HG03060 (cell line): ENCODE measurements at regions not wholly inside any gene's neighbourhood (a gene's known extent, or its start where the extent isn't known, plus 50 kb on each side); places are given as distances from the start of the nearest gene placed in this dataset.

Source experiments
- ATAC-seq: cut with Tn5 transposase; IDR thresholded peaks from one replicate; pipeline ENCODE4 v1.9.1; 2021; ENCODE audit warnings: low read depth, moderate number of reproducible peaks; ENCODE audit not compliant: unreplicated experiment

DNA sequence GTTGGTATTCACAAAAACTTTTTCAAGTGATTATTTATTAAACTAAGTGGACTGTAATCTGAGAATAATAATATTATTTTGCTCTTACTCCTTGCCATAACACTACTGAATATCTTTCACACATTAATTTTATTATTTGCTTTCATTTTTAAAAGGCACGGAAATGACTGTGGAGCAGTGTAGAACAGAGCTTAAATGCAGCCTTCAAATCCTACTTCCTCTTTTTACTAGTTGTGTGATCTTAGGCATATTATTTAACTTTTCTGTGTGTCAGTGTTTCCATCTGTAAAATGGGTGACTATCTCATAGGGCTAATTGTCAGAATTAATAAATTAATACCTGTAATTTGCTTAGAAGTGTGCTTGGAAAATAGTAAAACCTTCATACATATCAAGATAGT is 55.5 kb upstream of the SLC8A1 start:
- peak; percentile 67 for ATAC-seq

DNA sequence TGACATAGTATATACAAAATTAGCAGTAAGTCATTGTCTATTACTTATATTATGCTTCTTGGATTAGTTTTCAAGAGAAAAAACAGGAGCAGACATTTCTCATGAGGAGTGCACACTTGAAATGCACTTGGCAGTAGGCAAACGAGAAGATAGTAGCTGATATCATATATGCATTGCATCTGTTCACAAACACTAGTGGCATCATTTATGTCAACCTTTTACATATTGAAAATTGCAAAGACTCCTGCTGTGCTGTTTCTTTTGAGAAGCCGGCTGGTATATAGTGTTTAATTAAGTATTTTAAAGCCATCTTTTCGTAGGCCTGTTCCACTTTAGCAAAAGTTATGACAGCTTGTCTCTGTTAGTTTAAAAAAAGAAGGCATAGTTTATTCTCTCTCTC is 58.4 kb upstream of the SLC8A1 start:
- no peak for ATAC-seq

DNA sequence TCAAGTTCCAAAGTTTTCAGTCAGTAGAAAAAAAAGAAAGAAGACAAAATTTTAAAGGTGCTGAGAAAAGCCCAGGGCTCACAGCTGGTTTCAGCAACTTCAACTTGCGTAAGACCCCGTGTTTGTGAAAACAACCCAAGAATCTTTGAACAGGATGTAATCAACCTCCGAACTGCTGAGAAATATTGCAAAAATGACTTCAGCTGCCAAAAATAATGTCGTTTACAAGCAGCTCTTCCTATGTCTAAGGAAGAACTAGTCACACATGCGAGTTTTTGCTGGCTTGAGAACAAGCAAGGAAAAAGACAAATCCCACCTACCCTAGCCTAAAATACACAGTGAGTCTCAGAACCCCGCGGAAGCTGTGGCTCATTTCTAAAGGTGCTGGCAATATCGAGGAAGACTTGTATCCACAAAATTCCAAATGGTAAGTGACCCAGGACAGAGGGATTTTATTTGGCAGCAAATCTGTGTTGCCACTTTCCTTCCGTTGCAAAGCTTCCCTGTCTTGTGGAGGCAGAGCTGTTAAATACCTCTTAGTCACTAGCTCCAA is 59.8 kb upstream of the SLC8A1 start:
- no peak for ATAC-seq

DNA sequence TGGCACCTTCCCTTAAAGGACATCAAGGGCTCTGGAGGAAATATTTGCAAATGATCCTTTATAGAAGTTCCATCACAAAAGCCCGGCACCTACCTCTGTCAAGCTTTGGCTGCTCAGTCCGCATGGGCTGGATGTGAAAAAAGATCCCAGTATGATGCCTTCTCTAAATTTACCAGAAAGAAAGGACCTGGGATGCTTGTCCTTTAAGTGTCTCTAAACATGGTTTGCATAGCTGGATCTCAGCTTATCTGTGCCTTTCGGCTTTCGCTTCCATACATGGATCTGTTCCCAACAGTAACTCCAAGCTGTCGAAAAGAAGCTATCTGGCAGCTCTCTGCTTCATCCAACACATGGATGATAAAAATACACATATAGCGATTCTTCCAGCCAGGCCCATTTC is 60.4 kb upstream of the SLC8A1 start:
- no peak for ATAC-seq

DNA sequence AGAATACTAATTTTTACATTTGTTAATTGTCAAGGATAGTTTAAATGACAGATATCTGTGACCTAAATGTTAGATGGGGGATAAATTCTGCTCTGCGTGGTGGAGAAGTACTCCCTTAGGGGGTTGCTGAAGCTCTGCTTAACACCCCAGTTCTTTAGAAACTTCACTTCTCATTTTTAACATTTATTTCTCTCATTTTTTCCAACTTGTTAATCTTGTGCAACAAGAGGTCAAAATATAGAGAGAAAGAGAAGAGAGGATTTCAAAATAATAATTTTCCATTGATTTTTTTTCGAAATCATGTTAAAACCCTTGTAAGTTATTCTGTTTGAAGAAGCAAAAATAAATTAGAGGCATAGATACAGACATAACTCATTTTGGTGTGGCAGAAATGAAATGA is 61.3 kb upstream of the SLC8A1 start:
- ATAC-seq = no peak

DNA sequence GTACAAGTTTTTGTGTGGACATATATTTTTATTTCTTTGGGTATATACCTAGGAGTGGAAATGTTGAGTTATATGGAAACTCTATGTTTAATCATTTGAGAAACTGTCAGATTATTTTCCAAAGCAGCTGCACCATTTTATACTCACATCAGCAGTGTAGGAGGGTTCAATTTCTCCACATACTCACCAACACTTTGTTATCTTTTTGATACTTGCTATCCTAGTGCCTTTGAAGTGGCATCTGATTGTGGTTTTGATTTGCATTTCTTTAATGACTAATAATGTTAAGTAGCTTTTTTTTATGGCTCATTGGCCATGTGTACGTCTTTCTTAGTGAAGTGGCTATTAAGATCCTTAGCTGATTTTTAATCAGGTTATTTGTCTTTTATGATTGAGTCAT is 64.7 kb upstream of the SLC8A1 start:
- no peak for ATAC-seq

DNA sequence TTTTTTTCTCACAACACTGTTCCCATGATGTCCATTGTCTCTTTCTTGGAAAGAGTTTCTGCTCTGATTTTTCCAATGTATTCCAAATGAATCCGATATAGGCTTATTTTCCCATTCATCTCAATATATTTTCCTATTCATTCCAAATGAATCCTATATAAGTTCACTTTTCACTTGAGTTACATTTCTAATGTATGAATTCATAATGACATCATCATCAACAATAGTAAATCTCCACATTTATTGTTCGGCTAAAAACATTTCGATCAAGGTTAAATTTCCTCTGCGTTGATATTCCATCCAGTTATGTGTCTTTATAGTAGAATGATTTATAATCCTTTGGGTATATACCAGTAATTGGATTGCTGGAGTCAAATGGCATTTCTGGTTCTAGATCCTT is 76.7 kb upstream of the SLC8A1 start:
- no peak for ATAC-seq

DNA sequence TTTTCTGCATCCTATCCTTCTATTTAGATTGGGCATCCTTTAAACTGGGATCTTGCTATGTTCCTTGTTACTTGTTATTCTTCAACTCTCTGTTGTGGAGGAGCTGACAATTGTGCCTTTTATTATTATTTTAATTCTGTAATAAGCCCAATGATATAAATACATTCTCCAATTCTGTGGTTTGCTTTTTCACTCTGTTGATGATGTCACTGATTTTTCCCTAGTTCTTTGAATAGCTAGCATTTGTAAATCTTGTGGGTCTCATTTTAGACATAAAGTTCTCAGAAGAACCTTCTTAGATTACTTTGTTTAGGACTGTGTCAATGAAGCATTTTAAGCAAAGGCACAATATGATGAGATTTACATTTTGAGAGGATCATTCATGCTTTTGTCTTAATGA is 79.5 kb upstream of the SLC8A1 start:
- ATAC-seq = no peak

DNA sequence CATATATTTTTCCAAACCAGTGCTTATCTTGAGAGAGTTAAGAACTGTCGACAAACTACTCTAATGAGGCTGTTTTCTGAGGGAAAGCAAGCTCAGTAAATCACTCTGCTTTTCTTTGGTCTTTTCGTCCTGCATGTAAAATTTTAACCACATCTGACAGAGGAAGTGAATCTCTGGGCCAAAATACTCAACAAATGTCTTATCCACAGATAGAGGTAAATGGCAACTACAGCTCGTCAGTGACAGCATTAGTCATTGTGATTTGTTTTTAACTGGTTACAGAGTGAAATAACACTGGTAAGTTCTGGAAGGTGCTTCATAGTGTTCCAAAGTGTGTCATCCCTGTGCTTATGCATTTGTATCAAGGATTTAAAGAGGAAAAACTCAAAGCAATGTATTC is 82.6 kb upstream of the SLC8A1 start:
- ATAC-seq = no peak

DNA sequence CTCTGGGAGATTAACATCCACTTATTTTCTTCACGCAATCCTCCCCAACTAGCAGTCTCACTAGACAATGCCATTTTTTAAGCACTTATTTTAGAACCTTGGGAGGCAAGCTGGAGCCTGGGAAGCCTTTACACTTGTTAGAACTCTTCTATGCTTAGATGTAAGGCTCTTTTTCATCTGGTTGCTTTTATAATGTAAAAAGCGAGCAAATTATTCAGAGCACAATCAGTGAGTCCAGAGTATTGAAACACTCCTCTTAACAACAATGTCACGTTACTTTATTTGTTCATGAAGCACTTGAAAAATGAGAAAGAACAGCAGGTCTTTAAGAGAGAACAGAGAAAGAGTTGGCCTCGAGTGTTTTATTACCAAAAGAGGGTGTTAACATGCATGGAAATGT is 84.1 kb upstream of the SLC8A1 start:
- no peak for ATAC-seq

DNA sequence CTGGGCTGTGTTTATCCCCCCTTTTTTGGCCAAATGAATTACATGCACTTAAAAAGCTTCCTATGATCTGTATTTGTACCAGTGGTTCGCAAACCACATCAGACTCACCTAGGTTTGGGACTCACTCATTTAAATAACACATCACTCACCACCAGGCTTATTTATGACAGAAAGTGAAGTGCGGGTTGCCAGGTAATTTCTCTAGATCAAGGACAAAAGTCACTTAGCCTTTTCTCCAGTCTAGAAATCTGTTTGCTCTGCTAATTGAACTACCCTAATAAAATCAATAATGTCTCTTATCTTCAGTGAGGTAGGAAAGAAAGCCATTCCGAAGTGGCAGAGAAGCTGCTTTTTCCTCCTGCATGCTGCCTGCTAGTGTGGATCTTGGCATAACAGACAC is 88.1 kb upstream of the SLC8A1 start:
- ATAC-seq = no peak

DNA sequence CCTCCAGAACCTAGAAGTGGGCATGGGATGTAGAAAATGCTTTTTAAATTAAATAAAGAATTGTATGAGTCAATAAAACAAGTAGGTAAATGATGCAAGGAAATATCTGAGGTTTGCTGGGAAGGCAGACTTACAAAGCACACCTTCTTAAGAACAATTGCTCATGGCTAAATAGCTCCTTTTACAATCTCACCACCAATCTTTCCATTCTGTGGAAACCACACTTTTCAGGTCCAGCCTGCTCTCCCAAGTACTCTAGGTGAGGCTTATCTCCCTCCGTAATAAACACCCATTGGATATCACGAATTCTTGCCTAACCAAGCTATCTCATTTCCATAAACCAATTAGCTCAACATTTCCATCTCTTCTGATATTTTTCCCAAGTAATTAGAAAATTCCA is 91.5 kb upstream of the SLC8A1 start:
- no peak for ATAC-seq

DNA sequence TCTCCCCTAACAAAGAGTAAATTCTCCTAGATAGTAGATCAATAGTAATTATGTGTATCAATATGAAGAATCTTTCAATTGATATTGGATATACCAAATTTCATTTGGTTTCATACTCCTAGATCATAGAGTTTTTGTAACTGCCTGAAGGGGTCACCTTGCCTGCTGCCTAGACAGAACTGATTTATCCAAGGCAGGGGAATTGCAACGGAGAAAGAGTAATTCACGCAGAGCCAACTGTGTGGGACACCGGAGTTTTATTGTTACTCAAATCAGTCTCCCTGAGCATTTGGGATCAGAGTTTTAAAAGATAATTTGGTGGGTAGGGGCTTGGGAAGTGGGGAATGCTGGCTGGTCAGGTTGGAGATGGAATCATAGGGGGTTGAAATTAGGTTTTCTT is 92.2 kb upstream of the SLC8A1 start:
- ATAC-seq = no peak

DNA sequence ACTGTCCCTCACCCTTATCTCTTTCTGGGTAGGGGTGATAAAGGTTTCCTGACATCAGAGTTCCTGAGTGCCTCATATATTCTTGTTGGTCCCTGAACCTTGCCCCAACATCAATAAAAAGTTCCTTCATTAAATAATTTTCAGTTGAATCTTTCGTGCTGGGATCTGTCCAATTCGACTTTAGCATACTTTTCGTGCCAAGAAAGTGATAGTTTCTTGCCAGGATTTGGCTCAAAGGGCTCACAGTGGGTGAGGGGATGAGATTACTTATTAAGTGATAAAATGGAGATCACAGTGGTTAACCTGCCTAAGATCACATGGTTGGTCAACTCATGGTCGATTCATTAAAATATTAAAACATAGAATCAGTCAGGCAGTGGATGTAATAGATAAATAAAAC is 93.8 kb upstream of the SLC8A1 start:
- no peak for ATAC-seq

DNA sequence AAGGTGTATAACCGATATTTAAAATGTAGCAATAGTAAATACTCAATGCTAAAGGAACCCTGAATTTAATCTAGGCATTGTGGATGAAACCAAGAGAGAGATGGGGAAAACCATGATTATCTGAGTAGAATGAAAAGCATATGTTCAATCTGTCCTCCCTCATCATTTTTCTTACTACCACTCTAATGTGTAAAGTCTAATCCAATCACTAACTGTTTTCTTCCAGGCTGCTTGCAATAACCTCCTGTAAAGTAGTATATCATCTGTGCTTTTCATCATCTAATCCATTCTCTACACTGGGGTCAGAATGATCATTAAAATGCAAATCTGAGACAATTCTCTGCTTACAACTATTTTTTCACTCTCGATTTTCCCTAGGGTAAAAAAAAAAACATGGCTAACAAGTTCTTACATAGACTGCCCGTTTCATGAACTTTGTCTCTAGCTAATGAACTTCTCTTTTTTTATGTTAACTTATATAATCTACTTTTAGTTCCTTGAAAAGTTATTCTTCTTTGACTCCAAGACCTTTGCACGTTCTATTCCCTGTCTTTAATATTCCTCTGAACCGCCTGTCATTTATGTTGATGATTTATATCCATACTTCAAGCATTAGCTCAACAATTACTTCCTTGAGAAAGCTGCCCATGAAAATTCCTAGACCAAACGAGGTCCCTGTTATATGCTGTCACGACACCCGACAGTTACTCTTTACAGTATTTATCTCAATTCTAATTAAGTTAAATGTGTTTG is 94.7 kb upstream of the SLC8A1 start:
- ATAC-seq = no peak

DNA sequence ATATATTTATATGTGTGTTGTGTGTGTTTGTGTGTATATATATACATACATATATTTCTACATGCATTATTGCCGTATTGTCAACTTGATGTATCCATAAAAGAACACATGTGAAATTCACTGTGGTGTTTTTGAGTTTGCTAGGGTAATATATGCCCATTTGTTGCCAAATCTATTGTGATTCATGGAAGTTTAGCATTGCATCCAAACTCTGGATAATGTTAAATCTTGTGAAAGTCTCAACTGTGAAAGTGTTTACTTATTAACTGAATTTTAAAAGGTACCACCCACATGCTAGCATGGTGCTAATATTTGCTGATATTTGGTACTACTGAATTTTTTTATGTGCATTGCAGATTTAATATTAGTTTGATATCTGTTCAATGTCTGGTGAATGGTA is 96.6 kb upstream of the SLC8A1 start:
- no peak for ATAC-seq

DNA sequence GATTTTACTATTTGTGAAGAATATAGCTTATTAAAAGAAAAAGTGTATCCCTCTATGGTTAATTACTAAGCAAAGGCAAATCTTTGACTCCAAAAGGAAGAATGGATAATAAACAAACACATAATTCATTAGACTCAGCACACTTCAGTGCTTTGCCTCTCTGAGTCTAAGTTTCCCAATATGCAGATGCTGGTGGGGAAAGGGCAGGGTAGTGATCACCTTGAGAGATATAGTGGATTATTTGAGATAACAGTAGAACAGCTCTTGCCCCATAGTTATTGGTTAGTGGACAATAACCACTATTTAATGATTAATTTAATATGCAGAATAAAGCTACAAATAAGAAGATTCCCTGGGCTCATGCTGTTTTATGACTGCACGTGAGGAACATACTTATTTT is 98.2 kb upstream of the SLC8A1 start:
- ATAC-seq = no peak

DNA sequence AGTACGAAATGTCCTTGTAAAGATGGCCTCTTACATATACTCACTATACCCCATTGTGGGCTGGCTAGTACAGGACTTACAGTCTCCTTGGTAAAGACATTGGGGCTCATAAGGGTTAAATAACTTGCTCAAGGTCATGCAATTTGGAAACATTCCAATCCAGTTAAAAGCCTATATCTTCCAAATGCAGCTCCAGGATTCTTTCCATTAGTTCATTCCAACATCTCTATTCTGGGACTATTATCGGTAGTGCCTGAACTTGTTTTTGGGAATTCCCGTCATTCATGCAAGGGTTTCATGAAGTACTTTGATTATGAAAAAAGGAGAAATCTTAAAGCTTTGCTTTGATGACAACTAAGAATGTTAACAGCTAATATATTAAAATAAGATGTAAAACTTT is 99.2 kb upstream of the SLC8A1 start:
- no peak for ATAC-seq

DNA sequence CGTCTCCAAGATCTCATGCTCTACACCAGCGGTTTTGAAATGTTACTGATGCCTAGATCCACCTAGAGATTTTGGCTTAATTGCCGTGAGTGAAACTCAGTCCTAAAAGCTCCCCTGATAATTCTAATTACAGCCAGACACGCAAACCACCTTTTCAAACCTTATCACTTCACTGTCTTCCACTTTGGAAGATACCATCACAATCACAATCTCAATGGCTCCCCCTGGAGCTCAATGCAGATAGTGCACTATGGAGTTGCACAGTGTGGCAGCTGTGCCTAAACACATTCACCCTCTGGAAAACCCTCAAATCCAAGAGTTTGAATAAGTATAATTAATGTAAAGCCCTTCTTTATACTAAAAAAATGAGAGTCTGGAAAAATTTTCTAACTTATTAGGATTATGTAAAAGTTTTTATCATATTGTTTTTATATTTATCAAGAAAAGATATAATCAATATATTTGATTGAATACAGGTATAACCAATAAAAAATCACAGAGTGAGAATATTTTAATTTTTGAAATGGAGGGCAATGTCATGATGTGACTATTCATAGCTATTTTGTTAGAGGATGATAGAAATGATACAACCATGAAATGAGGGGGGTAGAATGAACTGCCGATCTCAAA is 102.9 kb upstream of the SLC8A1 start:
- peak; percentile 83 for ATAC-seq

DNA sequence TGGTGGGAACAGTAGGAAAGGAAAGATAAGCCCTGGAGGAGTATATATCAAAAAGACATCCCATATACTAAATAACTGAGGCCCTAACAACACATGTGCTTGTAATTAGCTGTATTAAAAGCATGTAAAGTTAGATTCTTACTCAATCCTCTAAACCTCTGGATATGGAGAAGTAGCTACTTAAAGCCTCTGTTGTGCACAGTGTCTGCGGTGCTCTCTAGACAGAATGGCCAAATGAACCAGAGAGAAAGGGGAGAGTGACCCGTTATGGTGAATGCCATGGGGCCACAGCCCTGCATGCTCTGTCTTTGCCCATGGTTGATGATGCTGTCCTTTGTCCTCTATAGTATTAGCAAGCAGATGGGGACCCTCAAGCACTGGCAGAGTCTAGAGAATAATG is 104.4 kb upstream of the SLC8A1 start:
- ATAC-seq = no peak

DNA sequence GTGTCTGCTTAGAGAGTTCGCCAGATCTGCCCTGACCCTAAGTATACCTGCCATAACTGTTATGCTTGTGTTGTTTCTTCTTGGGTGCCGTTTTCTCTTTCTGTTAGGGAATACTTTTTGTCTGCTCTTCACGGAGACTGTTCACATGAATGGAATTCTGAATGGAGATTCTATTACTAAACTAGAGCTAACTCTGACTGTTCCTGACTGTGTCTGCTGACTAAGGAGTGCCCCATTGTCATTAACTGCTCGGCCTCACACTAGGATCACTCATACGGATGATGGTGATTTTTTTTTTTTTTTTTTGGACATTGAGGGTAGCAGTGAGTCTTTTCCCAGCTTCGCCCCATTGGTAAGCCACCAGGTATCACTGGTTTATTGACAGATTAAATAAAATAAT is 104.8 kb upstream of the SLC8A1 start:
- ATAC-seq = no peak

DNA sequence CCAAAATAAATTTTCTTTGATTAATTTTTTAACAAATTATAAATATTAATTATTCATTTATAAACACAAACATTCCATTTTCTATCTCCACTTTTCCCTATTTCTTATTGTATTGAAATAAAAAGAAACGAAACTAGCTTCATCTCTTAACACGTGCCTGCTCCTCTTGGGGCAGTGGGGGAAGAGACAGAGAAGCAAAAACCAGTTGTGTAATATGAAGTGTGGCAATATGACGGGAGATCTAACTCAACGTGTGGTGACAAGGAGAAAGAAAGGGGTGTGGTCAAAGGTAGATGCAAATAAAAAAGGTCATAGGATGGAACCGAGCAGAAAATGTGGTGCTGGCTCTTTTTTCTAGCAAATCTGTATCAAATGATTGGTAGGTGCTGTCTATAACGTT is 106.9 kb upstream of the SLC8A1 start:
- ATAC-seq = no peak
